ENCODE measurements at regions not wholly inside any gene's neighbourhood (a gene's known extent, or its start where the extent isn't known, plus 50 kb on each side); places are given as distances from the start of the nearest gene placed in this dataset.

GRCh38 chr3:24730173-24730572, 235.5 kb upstream of the THRB start:
- no peak for TF ChIP-seq CTCF (IDR thresholded peaks at IDR 0.05; ENCODE audit: poor library complexity, severe bottlenecking)
- no peak for TF ChIP-seq EP300 (conservative IDR thresholded peaks at IDR 0.05; ENCODE audit: poor library complexity, severe bottlenecking)
- no peak for TF ChIP-seq EZH2 (IDR thresholded peaks at IDR 0.05; ENCODE audit: borderline replicate concordance, insufficient read depth, low read length, poor library complexity, severe bottlenecking)
- no peak for TF ChIP-seq RAD21 (conservative IDR thresholded peaks at IDR 0.05)
- TF ChIP-seq TAF1 (IDR thresholded peaks at IDR 0.05; ENCODE audit: low read depth), result no peak
- no peak for TF ChIP-seq POLR2AphosphoS5 (IDR thresholded peaks at IDR 0.05)
- TF ChIP-seq, protein P1, sequence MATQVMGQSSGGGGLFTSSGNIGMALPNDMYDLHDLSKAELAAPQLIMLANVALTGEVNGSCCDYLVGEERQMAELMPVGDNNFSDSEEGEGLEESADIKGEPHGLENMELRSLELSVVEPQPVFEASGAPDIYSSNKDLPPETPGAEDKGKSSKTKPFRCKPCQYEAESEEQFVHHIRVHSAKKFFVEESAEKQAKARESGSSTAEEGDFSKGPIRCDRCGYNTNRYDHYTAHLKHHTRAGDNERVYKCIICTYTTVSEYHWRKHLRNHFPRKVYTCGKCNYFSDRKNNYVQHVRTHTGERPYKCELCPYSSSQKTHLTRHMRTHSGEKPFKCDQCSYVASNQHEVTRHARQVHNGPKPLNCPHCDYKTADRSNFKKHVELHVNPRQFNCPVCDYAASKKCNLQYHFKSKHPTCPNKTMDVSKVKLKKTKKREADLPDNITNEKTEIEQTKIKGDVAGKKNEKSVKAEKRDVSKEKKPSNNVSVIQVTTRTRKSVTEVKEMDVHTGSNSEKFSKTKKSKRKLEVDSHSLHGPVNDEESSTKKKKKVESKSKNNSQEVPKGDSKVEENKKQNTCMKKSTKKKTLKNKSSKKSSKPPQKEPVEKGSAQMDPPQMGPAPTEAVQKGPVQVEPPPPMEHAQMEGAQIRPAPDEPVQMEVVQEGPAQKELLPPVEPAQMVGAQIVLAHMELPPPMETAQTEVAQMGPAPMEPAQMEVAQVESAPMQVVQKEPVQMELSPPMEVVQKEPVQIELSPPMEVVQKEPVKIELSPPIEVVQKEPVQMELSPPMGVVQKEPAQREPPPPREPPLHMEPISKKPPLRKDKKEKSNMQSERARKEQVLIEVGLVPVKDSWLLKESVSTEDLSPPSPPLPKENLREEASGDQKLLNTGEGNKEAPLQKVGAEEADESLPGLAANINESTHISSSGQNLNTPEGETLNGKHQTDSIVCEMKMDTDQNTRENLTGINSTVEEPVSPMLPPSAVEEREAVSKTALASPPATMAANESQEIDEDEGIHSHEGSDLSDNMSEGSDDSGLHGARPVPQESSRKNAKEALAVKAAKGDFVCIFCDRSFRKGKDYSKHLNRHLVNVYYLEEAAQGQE (IDR thresholded peaks at IDR 0.05; ENCODE audit: borderline replicate concordance), result no peak
- TF ChIP-seq MXI1 (conservative IDR thresholded peaks at IDR 0.05; ENCODE audit: poor library complexity, severe bottlenecking), result no peak
- TF ChIP-seq SMC3 (conservative IDR thresholded peaks at IDR 0.05; ENCODE audit: poor library complexity), result no peak
